ENCODE measurements at regions not wholly inside any gene's neighbourhood (a gene's known extent, or its start where the extent isn't known, plus 50 kb on each side); places are given as distances from the start of the nearest gene placed in this dataset.

DNA sequence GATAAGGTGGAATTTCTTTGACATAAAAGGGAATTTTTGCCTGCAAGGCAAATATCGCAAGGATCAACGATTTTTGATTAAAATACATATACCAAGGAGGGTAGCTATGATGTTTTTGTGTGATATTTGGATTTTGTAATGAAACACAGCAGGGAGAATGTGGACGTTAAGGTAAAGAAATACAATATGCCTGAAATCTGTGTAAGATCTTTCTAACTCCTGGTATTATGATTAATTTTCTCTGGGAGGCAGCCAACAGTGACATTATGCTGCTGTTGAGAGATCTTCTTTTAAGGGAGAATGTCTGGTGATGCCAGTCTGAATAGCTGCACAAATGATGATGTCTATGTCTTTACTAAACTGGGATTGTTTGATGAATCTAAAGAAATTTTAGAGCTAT is 972.2 kb downstream of the SQOR start:
- no peak for DNase-seq (ENCODE audit: low read depth)
- H3K9ac ChIP-seq (ENCODE audit: low read length): no peak overlapping the region
- no peaks in the 10 kb centered on the region for H3K36me3 ChIP-seq (ENCODE audit: control insufficient read depth, insufficient read depth, low read length, severe bottlenecking)
- H3K27me3 ChIP-seq (replicated peaks; ENCODE audit: control insufficient read depth, insufficient read depth, low read length): no peaks in the 10 kb centered on the region
- no peak overlapping the region for H3K4me3 ChIP-seq (ENCODE audit: low read length)
- H3K9me3 ChIP-seq (ENCODE audit: control insufficient read depth, low read length): no peaks in the 10 kb centered on the region
- H3K4me1 ChIP-seq (ENCODE audit: control insufficient read depth, insufficient read depth, low read length): no peaks in the 10 kb centered on the region

- no peak overlapping the region for H3K4me3 ChIP-seq (ENCODE audit: low read length)
- H3K4me1 ChIP-seq (ENCODE audit: control insufficient read depth, insufficient read depth, low read length): no peaks in the 10 kb centered on the region
- no peak overlapping the region for H3K9ac ChIP-seq (ENCODE audit: low read length)
- no peaks in the 10 kb centered on the region for H3K9me3 ChIP-seq (ENCODE audit: control insufficient read depth, low read length)
- H3K36me3 ChIP-seq (ENCODE audit: control insufficient read depth, insufficient read depth, low read length, severe bottlenecking): no peaks in the 10 kb centered on the region
- no peaks in the 10 kb centered on the region for H3K27me3 ChIP-seq (replicated peaks; ENCODE audit: control insufficient read depth, insufficient read depth, low read length)
- DNase-seq (ENCODE audit: low read depth): no peak
Measured at GRCh38 chr15:46616033-46616432, 981.2 kb downstream of the SQOR start.

DNA sequence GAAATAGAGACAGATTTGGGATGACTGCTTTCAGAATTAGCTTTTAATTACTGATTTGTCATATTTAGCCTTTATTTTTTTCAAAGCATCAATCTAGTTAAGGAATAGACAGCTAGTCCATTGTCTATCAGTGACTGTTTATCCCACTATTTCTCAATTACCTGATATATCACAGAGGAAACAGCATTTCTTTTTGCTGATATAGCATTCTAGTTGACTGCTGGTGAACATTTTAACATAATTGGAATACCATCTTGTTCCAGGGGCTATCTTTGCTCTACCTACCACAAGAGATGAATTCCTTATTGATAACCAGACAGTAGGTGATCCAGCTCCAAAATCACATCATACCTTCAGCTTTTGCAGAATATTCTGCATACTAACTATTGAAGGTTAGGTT is 982.7 kb downstream of the SQOR start:
- Histone ChIP-seq H3K9me3 (ENCODE audit: control insufficient read depth, low read length) (no peaks in the 10 kb centered on the region), H3K27me3 (replicated peaks; ENCODE audit: control insufficient read depth, insufficient read depth, low read length) (no peaks in the 10 kb centered on the region), H3K36me3 (ENCODE audit: control insufficient read depth, insufficient read depth, low read length, severe bottlenecking) (no peaks in the 10 kb centered on the region), H3K9ac (ENCODE audit: low read length) (no peak overlapping the region), H3K4me3 (ENCODE audit: low read length) (no peak overlapping the region), H3K4me1 (ENCODE audit: control insufficient read depth, insufficient read depth, low read length) (no peaks in the 10 kb centered on the region)
- no peak for DNase-seq (ENCODE audit: low read depth)

- Histone ChIP-seq H3K4me1 (ENCODE audit: control insufficient read depth, insufficient read depth, low read length) (no peaks in the 10 kb centered on the region), H3K36me3 (ENCODE audit: control insufficient read depth, insufficient read depth, low read length, severe bottlenecking) (no peaks in the 10 kb centered on the region), H3K4me3 (ENCODE audit: low read length) (no peak overlapping the region), H3K9me3 (ENCODE audit: control insufficient read depth, low read length) (no peaks in the 10 kb centered on the region), H3K9ac (ENCODE audit: low read length) (no peak overlapping the region), H3K27me3 (replicated peaks; ENCODE audit: control insufficient read depth, insufficient read depth, low read length) (no peaks in the 10 kb centered on the region)
- no peak for DNase-seq (ENCODE audit: low read depth)
Measured at GRCh38 chr15:46618984-46619383, 984.2 kb downstream of the SQOR start.

DNA sequence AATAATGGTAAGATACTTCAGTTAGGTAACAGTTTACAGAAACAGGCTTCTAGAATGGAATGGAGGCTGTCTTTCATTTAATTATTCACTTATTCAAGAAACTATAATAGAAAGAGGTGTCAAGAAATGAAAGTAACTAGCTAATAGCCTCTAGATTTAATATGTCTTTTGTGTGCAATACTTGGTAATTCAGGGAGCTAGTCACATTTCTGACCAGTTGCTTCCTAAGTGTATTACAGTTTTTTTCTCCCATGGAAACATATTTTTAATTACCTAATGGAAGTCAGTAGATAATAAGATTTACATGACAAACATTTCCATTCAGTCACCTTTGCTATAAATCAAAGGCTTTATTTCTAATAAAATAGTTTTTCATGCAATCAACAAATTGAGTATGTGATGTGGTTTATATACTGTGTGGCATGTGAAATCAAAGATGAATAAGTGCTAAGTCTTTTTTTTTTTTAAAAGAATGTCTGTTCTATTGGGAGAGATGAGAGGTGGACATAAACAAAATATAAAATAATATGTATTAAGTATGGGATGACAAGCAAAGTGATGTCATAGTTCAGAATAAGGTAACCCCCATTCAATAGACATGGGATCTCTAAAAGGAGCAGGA is 985.7 kb downstream of the SQOR start:
- DNase-seq (ENCODE audit: low read depth): no peak
- Histone ChIP-seq H3K9me3 (ENCODE audit: control insufficient read depth, low read length) (peaks cover 8% of the 10 kb centered on the region), H3K4me3 (ENCODE audit: low read length) (no peak overlapping the region), H3K36me3 (ENCODE audit: control insufficient read depth, insufficient read depth, low read length, severe bottlenecking) (no peaks in the 10 kb centered on the region), H3K4me1 (ENCODE audit: control insufficient read depth, insufficient read depth, low read length) (no peaks in the 10 kb centered on the region), H3K27me3 (replicated peaks; ENCODE audit: control insufficient read depth, insufficient read depth, low read length) (no peaks in the 10 kb centered on the region), H3K9ac (ENCODE audit: low read length) (no peak overlapping the region)

DNA sequence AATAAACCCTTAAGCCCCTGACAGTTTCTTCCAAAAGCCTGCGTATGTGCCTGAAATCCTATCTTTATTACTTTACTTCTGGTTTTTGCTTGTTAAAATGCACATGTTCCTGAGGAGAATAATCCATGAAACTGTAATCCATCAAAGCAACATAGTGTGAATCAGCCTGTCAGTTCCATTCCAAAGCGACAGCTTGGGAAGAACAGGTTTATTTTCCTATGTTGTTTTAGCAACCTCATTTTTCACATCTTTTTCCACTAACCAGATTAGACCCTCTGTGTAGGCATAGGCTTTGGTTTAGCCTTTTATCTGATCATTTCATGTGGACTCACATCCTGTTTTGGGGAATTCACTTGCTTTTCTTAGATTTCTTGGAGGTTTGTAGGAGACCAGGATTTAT is 988.0 kb downstream of the SQOR start:
- no peak overlapping the region for H3K4me3 ChIP-seq (ENCODE audit: low read length)
- no peak overlapping the region for H3K9ac ChIP-seq (ENCODE audit: low read length)
- H3K9me3 ChIP-seq (ENCODE audit: control insufficient read depth, low read length): peaks cover 13% of the 10 kb centered on the region
- no peaks in the 10 kb centered on the region for H3K4me1 ChIP-seq (ENCODE audit: control insufficient read depth, insufficient read depth, low read length)
- no peaks in the 10 kb centered on the region for H3K36me3 ChIP-seq (ENCODE audit: control insufficient read depth, insufficient read depth, low read length, severe bottlenecking)
- H3K27me3 ChIP-seq (replicated peaks; ENCODE audit: control insufficient read depth, insufficient read depth, low read length): no peaks in the 10 kb centered on the region
- DNase-seq (ENCODE audit: low read depth): no peak

- Histone ChIP-seq H3K4me3 (ENCODE audit: low read length) (no peak overlapping the region), H3K9me3 (ENCODE audit: control insufficient read depth, low read length) (no peaks in the 10 kb centered on the region), H3K9ac (ENCODE audit: low read length) (no peak overlapping the region), H3K27me3 (replicated peaks; ENCODE audit: control insufficient read depth, insufficient read depth, low read length) (no peaks in the 10 kb centered on the region), H3K4me1 (ENCODE audit: control insufficient read depth, insufficient read depth, low read length) (no peaks in the 10 kb centered on the region), H3K36me3 (ENCODE audit: control insufficient read depth, insufficient read depth, low read length, severe bottlenecking) (no peaks in the 10 kb centered on the region)
- no peak for DNase-seq (ENCODE audit: low read depth)
Measured at GRCh38 chr15:46636206-46636605, 1001.4 kb downstream of the SQOR start.

GRCh38 chr15:46644501-46645481 is 1010.0 kb downstream of the SQOR start:
- Histone ChIP-seq H3K9ac (ENCODE audit: low read length) (no peak overlapping the region), H3K4me1 (ENCODE audit: control insufficient read depth, insufficient read depth, low read length) (no peaks in the 10 kb centered on the region), H3K4me3 (ENCODE audit: low read length) (no peak overlapping the region), H3K36me3 (ENCODE audit: control insufficient read depth, insufficient read depth, low read length, severe bottlenecking) (no peaks in the 10 kb centered on the region), H3K27me3 (replicated peaks; ENCODE audit: control insufficient read depth, insufficient read depth, low read length) (no peaks in the 10 kb centered on the region), H3K9me3 (ENCODE audit: control insufficient read depth, low read length) (no peaks in the 10 kb centered on the region)
- no peak for DNase-seq (ENCODE audit: low read depth)

- Histone ChIP-seq H3K27me3 (replicated peaks; ENCODE audit: control insufficient read depth, insufficient read depth, low read length) (no peaks in the 10 kb centered on the region), H3K4me3 (ENCODE audit: low read length) (no peak overlapping the region), H3K36me3 (ENCODE audit: control insufficient read depth, insufficient read depth, low read length, severe bottlenecking) (no peaks in the 10 kb centered on the region), H3K9ac (ENCODE audit: low read length) (no peak overlapping the region), H3K9me3 (ENCODE audit: control insufficient read depth, low read length) (no peaks in the 10 kb centered on the region), H3K4me1 (ENCODE audit: control insufficient read depth, insufficient read depth, low read length) (no peaks in the 10 kb centered on the region)
- DNase-seq (ENCODE audit: low read depth): no peak
Measured at GRCh38 chr15:46646490-46646889, 1011.7 kb downstream of the SQOR start.

DNA sequence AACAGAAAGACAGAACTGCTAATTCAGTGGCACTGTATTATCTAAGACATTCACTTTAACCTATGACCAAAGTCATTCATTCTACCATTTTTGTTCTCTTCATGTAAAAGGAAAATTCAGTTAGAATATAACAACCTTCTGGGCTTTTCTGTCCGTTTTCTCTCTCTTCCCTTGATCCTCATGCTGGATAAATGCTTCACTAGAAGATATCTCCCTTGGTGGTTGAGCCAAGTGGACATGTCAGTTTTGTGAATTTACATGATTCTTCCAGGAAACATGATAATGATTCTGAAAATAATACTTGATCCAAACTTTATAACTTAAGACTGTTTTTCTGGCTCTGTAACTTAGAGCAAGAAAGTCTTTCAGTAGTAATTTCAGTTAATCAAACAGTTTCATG is 1012.2 kb downstream of the SQOR start:
- Histone ChIP-seq H3K9ac (ENCODE audit: low read length) (no peak overlapping the region), H3K4me1 (ENCODE audit: control insufficient read depth, insufficient read depth, low read length) (no peaks in the 10 kb centered on the region), H3K36me3 (ENCODE audit: control insufficient read depth, insufficient read depth, low read length, severe bottlenecking) (no peaks in the 10 kb centered on the region), H3K27me3 (replicated peaks; ENCODE audit: control insufficient read depth, insufficient read depth, low read length) (no peaks in the 10 kb centered on the region), H3K9me3 (ENCODE audit: control insufficient read depth, low read length) (no peaks in the 10 kb centered on the region), H3K4me3 (ENCODE audit: low read length) (no peak overlapping the region)
- no peak for DNase-seq (ENCODE audit: low read depth)

DNA sequence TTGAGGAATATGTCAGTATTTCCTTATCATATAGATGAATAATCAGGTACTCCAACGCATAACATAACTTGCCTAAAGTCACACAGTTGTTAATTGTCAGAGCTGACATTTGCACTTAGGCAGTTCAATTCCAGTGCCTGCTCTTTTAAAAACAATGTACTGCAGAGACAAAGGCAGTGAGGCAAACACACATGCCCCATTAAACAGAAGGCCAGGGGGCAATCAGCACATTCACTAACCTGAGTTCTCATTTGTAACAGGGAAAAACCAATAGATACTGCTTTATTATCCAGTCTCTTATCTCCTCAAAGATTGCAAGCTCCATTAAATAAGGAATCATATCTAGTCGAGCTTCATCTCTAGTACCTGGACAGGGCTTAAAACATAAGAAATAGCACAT is 1017.4 kb downstream of the SQOR start:
- Histone ChIP-seq H3K4me3 (ENCODE audit: low read length) (no peak overlapping the region), H3K36me3 (ENCODE audit: control insufficient read depth, insufficient read depth, low read length, severe bottlenecking) (no peaks in the 10 kb centered on the region), H3K9me3 (ENCODE audit: control insufficient read depth, low read length) (no peaks in the 10 kb centered on the region), H3K27me3 (replicated peaks; ENCODE audit: control insufficient read depth, insufficient read depth, low read length) (no peaks in the 10 kb centered on the region), H3K4me1 (ENCODE audit: control insufficient read depth, insufficient read depth, low read length) (no peaks in the 10 kb centered on the region), H3K9ac (ENCODE audit: low read length) (no peak overlapping the region)
- DNase-seq (ENCODE audit: low read depth): no peak

Data from adipocyte (in vitro differentiated cells).